ENCODE measurements at regions not wholly inside any gene's neighbourhood (a gene's known extent, or its start where the extent isn't known, plus 50 kb on each side); places are given as distances from the start of the nearest gene placed in this dataset.

GRCh38 chr2:33949371-33949770 lies 350.3 kb upstream of the FAM98A start:
- TF ChIP-seq CTCF (IDR thresholded peaks at IDR 0.05; ENCODE audit: insufficient read depth, low read depth, low read length) (no peak), EZH2 (IDR thresholded peaks at IDR 0.05; ENCODE audit: insufficient read depth, low read length) (no peak)
